PC-9 (cell line): ENCODE measurements at regions not wholly inside any gene's neighbourhood (a gene's known extent, or its start where the extent isn't known, plus 50 kb on each side); places are given as distances from the start of the nearest gene placed in this dataset.

Source experiments
- BruUV-seq: library from RNA; stranded (reverse); fragments of 400-500 nt; replicated peaks from 2 replicates; lab custom pipeline; 2021; lab: Mats Ljungman, UMichigan
- CTCF ChIA-PET: fragments of 300-600 bp; sonication (Branson Sonifier 250); formaldehyde crosslinking; loops from one replicate; lab custom pipeline; 2022; ENCODE audit warnings: antibody characterized with exemption; lab: Charles Lee
- POLR2A ChIA-PET: fragments of 300-600 bp; sonication (Branson Sonifier 250); formaldehyde crosslinking; loops from one replicate; lab custom pipeline; 2022; ENCODE audit warnings: antibody characterized with exemption; ENCODE audit not compliant: unreplicated experiment; lab: Charles Lee
- DNase-seq, 2 experiments: peaks; one replicate each; pipeline versions ENCODE4 v3.0.0 to v3.0.0-alpha.2; 2015 to 2022; ENCODE audit warnings: mixed read lengths in 1 of 2
- H2AFZ ChIP-seq: fragments of 200-600 bp; sonication (generic); 2 replicates; pipeline ENCODE4 v1.8.1; 2017; ENCODE audit warnings: antibody characterized with exemption
- H3F3A ChIP-seq: fragments of 200-600 bp; sonication (generic); 2 replicates; pipeline ENCODE4 v1.8.1; 2017; ENCODE audit warnings: antibody characterized with exemption, mild to moderate bottlenecking, low read depth; ENCODE audit not compliant: insufficient read depth
- H3K27ac ChIP-seq: fragments of 200-600 bp; sonication (generic); 2 replicates; pipeline ENCODE4 v1.6.1; 2016; ENCODE audit warnings: mixed run types
- H3K27me3 ChIP-seq: fragments of 200-600 bp; sonication (generic); 2 replicates; pipeline ENCODE4 v1.6.1; 2016; ENCODE audit warnings: low read depth, mixed run types; ENCODE audit not compliant: insufficient read depth
- H3K36me3 ChIP-seq: fragments of 200-600 bp; sonication (generic); 2 replicates; pipeline ENCODE4 v1.6.1; 2016; ENCODE audit warnings: low read depth, mixed run types
- H3K4me1 ChIP-seq: fragments of 200-600 bp; sonication (generic); replicated peaks from 2 replicates; pipeline ENCODE4 v1.6.1; 2016; ENCODE audit warnings: mixed run types; ENCODE audit not compliant: insufficient read depth
- H3K4me2 ChIP-seq: fragments of 200-600 bp; sonication (generic); 2 replicates; pipeline ENCODE4 v1.6.1; 2017; ENCODE audit warnings: mixed run types
- H3K4me3 ChIP-seq: fragments of 200-600 bp; sonication (generic); 2 replicates; pipeline ENCODE4 v1.6.1; 2016; ENCODE audit warnings: mixed run types
- H3K79me2 ChIP-seq: fragments of 200-600 bp; sonication (generic); 2 replicates; pipeline ENCODE4 v1.6.1; 2017; ENCODE audit warnings: low read depth, mixed run types
- H3K9me2 ChIP-seq: fragments of 200-600 bp; sonication (generic); 2 replicates; pipeline ENCODE4 v1.8.1; 2017; ENCODE audit warnings: mild to moderate bottlenecking; ENCODE audit not compliant: insufficient read depth
- H3K9me3 ChIP-seq: fragments of 200-600 bp; sonication (generic); 2 replicates; pipeline ENCODE4 v1.8.1; 2016; ENCODE audit warnings: low read depth; ENCODE audit not compliant: insufficient read depth
- H4K20me1 ChIP-seq: fragments of 200-600 bp; sonication (generic); 2 replicates; pipeline ENCODE4 v1.8.1; 2017; ENCODE audit not compliant: insufficient read depth
- CTCF ChIP-seq: fragments of 200-600 bp; sonication (generic); conservative IDR thresholded peaks from 2 replicates; pipeline ENCODE4 v1.6.1; 2017; ENCODE audit warnings: mixed run types, antibody characterized with exemption, mild to moderate bottlenecking, moderate library complexity
- EZH2 ChIP-seq: fragments of 200-600 bp; sonication (generic); IDR thresholded peaks from 2 replicates; pipeline ENCODE4 v1.8.0; 2017; ENCODE audit warnings: antibody characterized with exemption, low read depth
- intact Hi-C: fragments of 100-400 bp; cut with micrococcal nuclease; formaldehyde crosslinking; loops from one replicate; pipeline ENCODE4 v1.10.0; 2022; ENCODE audit not compliant: unreplicated experiment

GRCh38 chr11:69969890-69970784, 108.0 kb upstream of the ANO1 start:
- no peak overlapping the region for H2AFZ ChIP-seq
- H3K4me2 ChIP-seq, result no peak overlapping the region
- H3K4me1 ChIP-seq, result peaks cover 41% of the 10 kb centered on the region
- no TSS peak for BruUV-seq
- TF ChIP-seq EZH2 (no peak), CTCF (no peak)
- DNase-seq, result no peak
- H3K79me2 ChIP-seq, result no peaks in the 10 kb centered on the region
- no peaks in the 10 kb centered on the region for H3F3A ChIP-seq
- H3K27ac ChIP-seq, result no peak overlapping the region
- no peaks in the 10 kb centered on the region for H3K9me3 ChIP-seq
- no peaks in the 10 kb centered on the region for H3K9me2 ChIP-seq
- no peaks in the 10 kb centered on the region for H3K27me3 ChIP-seq
- intact Hi-C loops, result no loop called here
- POLR2A ChIA-PET, result no interaction called here
- CTCF ChIA-PET, result no interaction called here
- H3K4me3 ChIP-seq, result no peak overlapping the region
- H4K20me1 ChIP-seq, result no peaks in the 10 kb centered on the region
- no peaks in the 10 kb centered on the region for H3K36me3 ChIP-seq

GRCh38 chr11:69970785-69971535, 107.2 kb upstream of the ANO1 start:
- TF ChIP-seq EZH2 (no peak), CTCF (no peak)
- H3K27me3 ChIP-seq, result no peaks in the 10 kb centered on the region
- CTCF ChIA-PET, result no interaction called here

GRCh38 chr11:69971741-69972140, 106.4 kb upstream of the ANO1 start:
- Histone ChIP-seq H3K27me3 (no peaks in the 10 kb centered on the region), H2AFZ (no peak overlapping the region), H3K9me2 (no peaks in the 10 kb centered on the region), H3K4me2 (no peak overlapping the region), H3F3A (no peaks in the 10 kb centered on the region), H3K4me3 (no peak overlapping the region), H3K4me1 (peaks cover 26% of the 10 kb centered on the region), H3K27ac (no peak overlapping the region), H4K20me1 (no peaks in the 10 kb centered on the region), H3K79me2 (no peaks in the 10 kb centered on the region), H3K9me3 (no peaks in the 10 kb centered on the region), H3K36me3 (no peaks in the 10 kb centered on the region)
- no TSS peak for BruUV-seq
- POLR2A ChIA-PET, result no interaction called here
- intact Hi-C loops, result no loop called here
- TF ChIP-seq CTCF (no peak), EZH2 (no peak)
- CTCF ChIA-PET, result no interaction called here
- DNase-seq, result no peak

More at GRCh38 chr11:69970785-69971535, 107.2 kb upstream of the ANO1 start:
- Histone ChIP-seq H3K9me3 (no peaks in the 10 kb centered on the region), H3K36me3 (no peaks in the 10 kb centered on the region), H3K4me2 (no peak overlapping the region), H3K4me1 (peaks cover 34% of the 10 kb centered on the region), H3K4me3 (no peak overlapping the region), H3K79me2 (no peaks in the 10 kb centered on the region), H3K27ac (no peak overlapping the region), H3K9me2 (no peaks in the 10 kb centered on the region), H4K20me1 (no peaks in the 10 kb centered on the region), H2AFZ (no peak overlapping the region), H3F3A (no peaks in the 10 kb centered on the region)
- no TSS peak for BruUV-seq
- POLR2A ChIA-PET, result no interaction called here
- no peak for DNase-seq
- intact Hi-C loops, result no loop called here
